ENCODE measurements at regions not wholly inside any gene's neighbourhood (a gene's known extent, or its start where the extent isn't known, plus 50 kb on each side); places are given as distances from the start of the nearest gene placed in this dataset.
"Not testable (repeated sequence)": the region's sequence is repeated elsewhere in the genome, so short reads cannot be mapped to it uniquely, and the experiment has no call there.

GRCh38 chrX:140337263-140337662, 167.6 kb downstream of the SOX3 start:
- no peak for DNase-seq (ENCODE audit: low spot score)

- no peak for DNase-seq (ENCODE audit: low spot score)
Measured at GRCh38 chrX:140318296-140318695, 186.6 kb downstream of the SOX3 start.

- DNase-seq (ENCODE audit: low spot score), result no peak
Measured at GRCh38 chrX:140317462-140317861, 187.4 kb downstream of the SOX3 start.

GRCh38 chrX:140298960-140299825, 205.7 kb downstream of the SOX3 start:
- DNase-seq (ENCODE audit: low spot score), result no peak

GRCh38 chrX:140297273-140297672, 207.6 kb downstream of the SOX3 start:
- DNase-seq (ENCODE audit: low spot score), result no peak

GRCh38 chrX:140292961-140293360, 211.9 kb downstream of the SOX3 start:
- no peak for DNase-seq (ENCODE audit: low spot score)

- DNase-seq (ENCODE audit: low spot score), result no peak
Measured at GRCh38 chrX:140292188-140292587, 212.7 kb downstream of the SOX3 start.

- no peak for DNase-seq (ENCODE audit: low spot score)
Measured at GRCh38 chrX:140274811-140275525, 229.9 kb downstream of the SOX3 start.

- no peak for DNase-seq (ENCODE audit: low spot score)
Measured at GRCh38 chrX:140273921-140274320, 230.9 kb downstream of the SOX3 start.

- DNase-seq (ENCODE audit: low spot score), result no peak
Measured at GRCh38 chrX:140250391-140250790, 254.5 kb downstream of the SOX3 start.

- no peak for DNase-seq (ENCODE audit: low spot score)
Measured at GRCh38 chrX:140249088-140249487, 255.8 kb downstream of the SOX3 start.

GRCh38 chrX:140229191-140229590, 263.9 kb upstream of the CXorf66 start:
- no peak for DNase-seq (ENCODE audit: low spot score)

- not testable (repeated sequence) for DNase-seq (ENCODE audit: low spot score)
Measured at GRCh38 chrX:140226037-140226436, 260.7 kb upstream of the CXorf66 start.

GRCh38 chrX:140215894-140216293, 250.6 kb upstream of the CXorf66 start:
- DNase-seq (ENCODE audit: low spot score), result not testable (repeated sequence)

- not testable (repeated sequence) for DNase-seq (ENCODE audit: low spot score)
Measured at GRCh38 chrX:140214518-140214917, 249.2 kb upstream of the CXorf66 start.

GRCh38 chrX:140206657-140207056, 241.3 kb upstream of the CXorf66 start:
- no peak for DNase-seq (ENCODE audit: low spot score)

- no peak for DNase-seq (ENCODE audit: low spot score)
Measured at GRCh38 chrX:140190441-140191108, 225.3 kb upstream of the CXorf66 start.

- DNase-seq (ENCODE audit: low spot score), result no peak
Measured at GRCh38 chrX:140180585-140180984, 215.3 kb upstream of the CXorf66 start.

- no peak for DNase-seq (ENCODE audit: low spot score)
Measured at GRCh38 chrX:140177821-140178220, 212.5 kb upstream of the CXorf66 start.

- no peak for DNase-seq (ENCODE audit: low spot score)
Measured at GRCh38 chrX:140172401-140172800, 207.1 kb upstream of the CXorf66 start.

- no peak for DNase-seq (ENCODE audit: low spot score)
Measured at GRCh38 chrX:140167551-140167950, 202.2 kb upstream of the CXorf66 start.

GRCh38 chrX:140165849-140166248, 200.5 kb upstream of the CXorf66 start:
- no peak for DNase-seq (ENCODE audit: low spot score)

GRCh38 chrX:140164391-140164790, 199.1 kb upstream of the CXorf66 start:
- no peak for DNase-seq (ENCODE audit: low spot score)

Data from cerebellar cortex (tissue), 1 donor.